GM20000 (cell line): ENCODE measurements at regions not wholly inside any gene's neighbourhood (a gene's known extent, or its start where the extent isn't known, plus 50 kb on each side); places are given as distances from the start of the nearest gene placed in this dataset.

Experiments
- DNase-seq: peaks from one replicate; pipeline ENCODE4 v3.0.0; 2012; ENCODE audit warnings: low spot score
- TF ChIP-seq, protein P1 (sequence below): IDR thresholded peaks from 2 replicates; pipeline ENCODE4 v1.5.1; 2012; ENCODE audit warnings: mild to moderate bottlenecking, control low read depth; ENCODE audit errors: extremely low read depth, missing control alignments

DNA sequence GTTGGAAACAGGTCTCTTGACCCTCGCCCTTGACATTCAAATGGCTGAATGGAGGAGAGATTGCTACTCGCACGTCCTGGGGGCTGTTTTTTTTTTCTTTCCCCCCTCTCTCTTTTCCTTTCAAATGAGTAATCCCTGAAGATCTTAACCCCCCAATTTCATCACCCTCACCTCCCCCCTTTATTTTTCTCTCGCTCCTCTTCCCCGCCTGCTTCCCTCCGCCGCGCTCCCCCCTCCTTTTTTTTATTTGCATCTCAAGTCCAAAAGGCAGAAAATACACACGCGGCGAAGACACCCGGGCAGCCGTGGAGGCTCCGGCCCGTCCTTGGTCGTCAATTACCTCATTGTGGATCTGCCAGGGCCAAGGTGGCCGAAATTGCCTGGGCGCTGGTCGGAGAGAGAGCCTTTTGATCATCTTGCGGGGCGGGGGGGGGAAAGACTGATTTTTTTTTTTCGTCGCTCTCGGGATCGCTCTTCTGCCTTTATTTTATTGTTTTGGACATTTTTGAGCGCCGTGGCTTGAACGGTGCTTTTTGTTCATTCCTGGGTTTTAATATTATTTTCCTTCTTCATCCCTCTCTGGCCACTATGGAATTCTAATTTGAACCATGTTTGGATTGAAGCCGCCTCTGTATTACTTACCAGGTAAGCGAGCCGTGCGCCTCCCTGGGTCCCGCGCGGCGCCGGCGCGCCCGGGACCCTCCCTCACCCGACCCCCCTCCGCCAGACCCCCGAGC is 57.2 kb upstream of the GSE1 start:
- peak; percentile 70 for DNase-seq
- TF ChIP-seq, protein P1, sequence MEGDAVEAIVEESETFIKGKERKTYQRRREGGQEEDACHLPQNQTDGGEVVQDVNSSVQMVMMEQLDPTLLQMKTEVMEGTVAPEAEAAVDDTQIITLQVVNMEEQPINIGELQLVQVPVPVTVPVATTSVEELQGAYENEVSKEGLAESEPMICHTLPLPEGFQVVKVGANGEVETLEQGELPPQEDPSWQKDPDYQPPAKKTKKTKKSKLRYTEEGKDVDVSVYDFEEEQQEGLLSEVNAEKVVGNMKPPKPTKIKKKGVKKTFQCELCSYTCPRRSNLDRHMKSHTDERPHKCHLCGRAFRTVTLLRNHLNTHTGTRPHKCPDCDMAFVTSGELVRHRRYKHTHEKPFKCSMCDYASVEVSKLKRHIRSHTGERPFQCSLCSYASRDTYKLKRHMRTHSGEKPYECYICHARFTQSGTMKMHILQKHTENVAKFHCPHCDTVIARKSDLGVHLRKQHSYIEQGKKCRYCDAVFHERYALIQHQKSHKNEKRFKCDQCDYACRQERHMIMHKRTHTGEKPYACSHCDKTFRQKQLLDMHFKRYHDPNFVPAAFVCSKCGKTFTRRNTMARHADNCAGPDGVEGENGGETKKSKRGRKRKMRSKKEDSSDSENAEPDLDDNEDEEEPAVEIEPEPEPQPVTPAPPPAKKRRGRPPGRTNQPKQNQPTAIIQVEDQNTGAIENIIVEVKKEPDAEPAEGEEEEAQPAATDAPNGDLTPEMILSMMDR, result no peak

GRCh38 chr16:85556456-85557082 is 56.6 kb upstream of the GSE1 start:
- peak; percentile 86 for DNase-seq
- TF ChIP-seq, protein P1, result no peak

- peak; percentile 67 for DNase-seq
Observed at GRCh38 chr16:85557083-85557970, 55.8 kb upstream of the GSE1 start.

DNA sequence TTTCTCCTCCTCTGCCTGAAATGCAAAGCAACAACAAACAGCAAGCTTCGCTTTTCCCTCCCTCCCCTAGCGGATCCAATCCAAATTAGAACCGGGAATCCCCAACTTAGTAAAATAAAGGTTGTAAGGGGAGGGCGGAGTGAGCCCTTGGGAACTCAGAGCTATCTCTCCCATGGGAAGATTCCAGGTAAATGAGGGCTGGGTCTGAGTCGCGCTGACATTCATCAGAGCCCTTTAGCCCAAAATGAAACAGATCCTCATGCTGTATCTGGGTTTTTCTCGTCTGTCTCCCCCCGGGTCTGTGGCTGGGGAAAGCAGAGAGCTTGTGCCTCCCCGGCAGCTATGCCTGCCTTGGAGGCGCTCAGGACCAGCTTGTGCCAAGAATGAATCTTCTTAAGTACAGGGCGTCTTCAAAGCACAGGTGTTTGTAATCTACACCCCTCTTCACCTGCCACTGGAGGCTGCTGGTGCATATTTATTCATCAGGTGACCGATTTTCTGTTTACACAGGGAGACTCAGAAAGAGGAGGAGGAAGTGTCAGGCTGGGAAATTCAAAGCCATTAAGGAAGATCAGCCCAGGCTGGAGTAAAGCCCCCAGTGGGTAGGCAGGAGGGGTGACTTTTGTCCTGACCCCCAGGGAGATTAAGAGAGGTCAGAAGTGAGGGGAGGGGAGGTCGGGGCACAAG is 55.0 kb upstream of the GSE1 start:
- DNase-seq, result no peak
- TF ChIP-seq, protein P1, result no peak

More at GRCh38 chr16:85557083-85557970, 55.8 kb upstream of the GSE1 start:
- TF ChIP-seq, protein P1, result no peak

DNA sequence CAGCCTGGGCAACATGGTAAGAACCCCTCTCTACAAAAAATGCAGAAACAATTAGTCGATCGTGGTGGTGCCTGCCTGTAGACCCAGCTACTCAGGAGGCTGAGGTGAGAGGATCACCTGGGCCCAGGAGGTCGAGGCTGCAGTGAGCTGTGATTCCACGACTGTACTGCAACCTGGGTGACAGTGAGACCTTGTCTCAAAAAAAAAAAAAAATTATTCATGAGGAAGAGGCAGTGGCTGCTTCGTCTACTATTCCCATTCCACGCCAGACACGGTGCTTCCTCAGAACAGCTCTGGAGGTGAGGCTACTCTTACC is 52.2 kb upstream of the GSE1 start:
- TF ChIP-seq, protein P1, result no peak
- DNase-seq, result no peak

GRCh38 chr16:85561248-85562092 is 51.7 kb upstream of the GSE1 start:
- no peak for DNase-seq
- TF ChIP-seq, protein P1, result no peak
